Embryonic facial prominence (tissue), 1 donor: ENCODE measurements at regions not wholly inside any gene's neighbourhood (a gene's known extent, or its start where the extent isn't known, plus 50 kb on each side); places are given as distances from the start of the nearest gene placed in this dataset.
"Not testable (repeated sequence)": the region's sequence is repeated elsewhere in the genome, so short reads cannot be mapped to it uniquely, and the experiment has no call there.

Experiments used
- DNase-seq: peaks from one replicate; pipeline ENCODE4 v3.0.0-alpha.2; 2016; ENCODE audit errors: extremely low spot score

DNA sequence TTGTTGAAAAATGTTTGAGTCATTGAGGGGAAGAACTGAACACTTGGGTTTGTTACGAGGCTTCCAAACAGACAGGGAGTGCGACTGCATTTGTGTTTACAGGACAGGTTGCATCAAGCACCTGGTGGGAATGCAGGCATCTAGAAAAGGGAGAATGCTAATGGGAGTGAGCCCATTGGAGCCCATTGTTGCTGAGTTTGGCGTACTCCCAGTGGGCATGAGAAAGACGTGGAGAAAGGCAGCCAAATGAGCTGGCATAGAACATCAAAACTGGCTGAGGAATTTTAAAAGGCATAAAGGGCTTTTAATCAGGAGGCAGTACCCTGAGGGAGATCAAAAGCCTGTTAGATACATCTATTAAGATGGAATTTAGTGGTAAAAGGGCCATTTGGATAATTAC, 171.6 kb upstream of the NPSR1 start:
- no peak for DNase-seq

- no peak for DNase-seq
These were observed 170.5 kb upstream of the NPSR1 start for GRCh38 chr7:34487391-34488115.

GRCh38 chr7:34488766-34489165, 169.3 kb upstream of the NPSR1 start:
- no peak for DNase-seq

DNA sequence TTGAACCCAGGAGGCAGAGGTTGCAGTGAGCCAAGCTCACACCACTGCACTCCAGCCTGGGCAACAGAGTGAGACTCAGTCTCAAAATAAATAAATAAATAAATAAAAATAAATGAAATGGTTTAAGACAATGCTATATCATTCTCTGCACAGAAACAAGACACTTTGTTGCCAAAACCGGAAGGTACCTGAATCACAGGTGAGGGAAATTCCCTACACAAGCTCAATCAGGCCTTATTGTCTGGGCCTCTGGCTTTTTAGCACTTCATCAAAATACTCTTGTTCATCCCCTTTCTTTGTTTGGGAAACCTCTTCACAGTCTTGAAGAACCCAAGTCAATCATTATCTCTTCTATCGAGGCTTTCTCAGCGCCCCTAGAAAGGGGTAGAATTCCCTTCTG, 166.1 kb upstream of the NPSR1 start:
- DNase-seq: no peak

DNA sequence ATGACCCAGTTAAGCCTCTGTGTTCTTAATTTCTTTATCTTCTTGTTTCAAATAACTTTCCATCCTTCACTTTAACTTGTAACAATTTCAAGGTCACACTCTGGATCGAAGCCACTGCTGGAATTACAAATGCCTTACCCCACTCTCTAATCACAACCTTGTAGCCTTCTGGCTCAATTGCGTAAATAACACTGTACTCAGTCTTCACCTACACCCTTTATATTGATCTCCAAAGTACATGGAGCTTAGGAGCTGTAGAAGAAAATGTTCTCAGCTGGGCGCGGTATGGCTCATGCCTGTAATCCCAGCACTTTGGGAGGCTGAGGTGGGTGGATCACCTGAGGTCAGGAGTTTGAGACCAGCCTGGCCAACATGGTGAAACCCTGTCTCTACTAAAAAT, 164.3 kb upstream of the NPSR1 start:
- no peak for DNase-seq

- no peak for DNase-seq
These were observed 160.8 kb upstream of the NPSR1 start for GRCh38 chr7:34497153-34497777.

- no peak for DNase-seq
These were observed 156.9 kb upstream of the NPSR1 start for GRCh38 chr7:34501156-34501555.

DNA sequence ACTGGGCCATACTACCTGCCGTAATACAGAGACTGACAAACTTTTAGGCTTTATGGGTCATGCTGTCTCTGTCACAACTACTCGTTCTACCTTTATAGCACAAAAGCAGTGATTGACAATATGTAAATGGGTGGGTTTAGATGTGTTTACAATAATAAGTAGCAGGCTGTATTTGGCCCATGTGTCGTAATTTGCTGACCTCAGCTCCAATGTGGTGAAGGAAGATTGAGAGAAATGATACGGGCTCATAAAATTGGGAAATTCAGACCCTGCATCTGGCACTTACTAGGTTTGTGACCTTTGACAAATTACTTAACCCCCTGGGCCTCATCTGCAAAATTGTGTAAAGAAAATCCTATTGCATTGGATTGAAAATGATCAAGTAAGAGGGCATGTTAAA, 150.8 kb upstream of the NPSR1 start:
- no peak for DNase-seq

- no peak for DNase-seq
These were observed 134.6 kb upstream of the NPSR1 start for GRCh38 chr7:34523226-34523918.

DNA sequence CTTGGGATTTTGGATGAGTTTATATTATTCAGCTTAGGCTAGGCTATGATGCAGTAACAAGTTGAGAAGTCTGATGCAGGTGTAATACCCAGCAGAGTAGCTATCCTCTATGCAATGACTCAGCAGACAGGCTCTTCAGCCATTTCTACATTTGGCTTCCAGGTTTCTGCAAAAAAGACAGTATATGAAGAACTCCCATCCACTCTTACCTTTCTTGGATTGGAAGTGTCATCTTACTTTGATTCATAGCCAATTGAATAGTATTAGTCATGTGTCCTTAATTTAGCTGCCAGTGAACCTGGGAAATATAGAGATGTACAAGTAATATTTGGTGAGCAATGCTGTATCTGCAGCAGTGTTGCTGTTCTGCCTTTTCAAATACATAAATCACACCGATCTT, 127.8 kb upstream of the NPSR1 start:
- no peak for DNase-seq

GRCh38 chr7:34539003-34539402, 119.0 kb upstream of the NPSR1 start:
- DNase-seq: no peak

- no peak for DNase-seq
These were observed 113.4 kb upstream of the NPSR1 start for GRCh38 chr7:34544621-34545020.

DNA sequence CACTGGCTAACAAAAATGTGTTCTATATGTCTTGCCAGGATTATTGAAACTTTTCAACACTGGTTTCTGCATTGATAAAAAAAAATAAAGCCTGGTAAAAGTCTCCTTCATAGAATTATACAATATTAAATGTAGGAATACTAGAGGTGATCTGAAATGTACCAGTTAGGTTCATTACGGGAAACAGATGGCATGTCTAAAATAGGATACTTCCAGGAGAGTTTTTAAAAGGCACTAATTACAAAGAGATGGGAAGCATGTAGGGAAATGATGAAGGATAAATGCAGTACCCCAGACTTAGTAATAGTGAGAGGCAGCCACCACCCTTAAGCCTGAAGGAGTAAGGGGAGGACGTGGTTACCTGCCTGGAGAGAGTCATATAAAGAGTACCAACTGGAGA, 107.0 kb upstream of the NPSR1 start:
- DNase-seq: no peak

DNA sequence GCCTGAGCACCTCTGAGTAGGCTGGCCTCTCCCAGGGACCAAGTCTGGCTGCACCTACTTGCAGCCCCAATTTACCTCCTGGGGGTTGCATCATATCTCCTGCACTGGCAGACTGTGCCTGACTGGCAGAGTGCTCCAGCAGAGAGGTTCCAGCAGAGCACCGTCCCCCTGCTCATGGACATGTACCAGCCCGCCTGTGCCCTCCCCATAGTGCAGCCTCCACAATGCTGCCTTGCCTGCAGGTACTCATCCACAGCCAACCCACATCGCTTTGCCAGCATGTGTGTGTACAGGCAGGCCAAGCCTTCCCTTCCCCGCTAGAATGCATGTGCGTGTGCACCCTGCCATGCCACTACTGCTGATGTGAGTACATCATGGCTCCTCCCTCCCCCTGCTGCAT, 105.5 kb upstream of the NPSR1 start:
- DNase-seq: no peak

DNA sequence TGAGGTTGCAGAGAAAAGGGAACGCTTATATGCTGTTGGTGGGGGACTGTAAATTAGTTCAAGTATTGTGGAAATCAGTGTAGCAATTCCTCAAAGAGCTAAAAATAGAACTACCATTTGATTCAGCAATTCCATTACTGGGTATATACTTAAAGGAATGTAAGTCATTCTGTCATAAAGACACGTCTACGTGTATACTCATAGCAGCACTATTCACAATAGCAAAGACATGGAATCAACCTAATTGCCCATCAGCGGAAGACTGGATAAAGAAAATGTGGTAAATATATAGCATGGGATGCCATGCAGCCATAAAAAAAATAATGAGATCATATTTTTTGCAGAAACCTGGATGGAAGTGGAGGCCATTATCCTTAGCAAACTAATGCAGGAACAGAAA, 100.0 kb upstream of the NPSR1 start:
- no peak for DNase-seq

GRCh38 chr7:34564091-34564490, 93.9 kb upstream of the NPSR1 start:
- DNase-seq: no peak

- no peak for DNase-seq
These were observed 90.1 kb upstream of the NPSR1 start for GRCh38 chr7:34567906-34568305.

GRCh38 chr7:34569975-34570699, 87.9 kb upstream of the NPSR1 start:
- DNase-seq: no peak

DNA sequence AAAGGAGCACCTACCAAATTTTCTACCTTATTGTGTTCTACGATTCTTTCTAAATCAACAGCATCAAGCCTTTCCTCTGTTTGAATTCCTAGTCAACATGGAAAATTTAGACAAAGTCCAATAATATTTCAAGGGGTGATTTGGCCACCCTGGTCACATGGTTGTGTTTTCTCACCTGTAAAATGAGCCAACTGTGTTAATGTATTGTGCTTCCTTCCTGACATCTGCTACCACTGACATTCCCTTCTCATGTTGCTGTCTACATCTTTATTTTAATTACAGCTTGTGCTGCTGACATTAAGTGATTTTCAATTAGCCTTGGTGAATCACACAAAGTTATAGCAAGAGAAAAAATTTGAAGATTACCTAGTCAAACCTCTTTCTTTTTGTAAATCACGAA, 83.0 kb upstream of the NPSR1 start:
- DNase-seq: no peak

GRCh38 chr7:34577934-34578333, 80.1 kb upstream of the NPSR1 start:
- not testable (repeated sequence) for DNase-seq

DNA sequence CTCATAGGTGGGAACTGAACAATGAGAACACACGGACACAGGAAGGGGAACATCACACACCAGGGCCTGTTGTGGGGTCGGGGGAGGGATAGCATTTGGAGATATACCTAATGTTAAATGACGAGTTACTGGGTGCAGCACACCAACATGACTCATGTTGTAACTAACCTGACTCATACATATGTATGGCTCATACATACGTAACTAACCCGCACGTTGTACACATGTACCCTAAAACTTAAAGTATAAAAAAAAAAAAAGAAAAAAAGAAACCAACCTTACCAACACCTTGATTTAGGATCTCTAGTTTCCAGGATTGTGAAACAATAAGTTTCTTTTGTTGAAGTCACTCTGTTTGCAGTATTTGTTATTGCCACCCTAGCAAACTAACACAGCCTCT, 76.3 kb upstream of the NPSR1 start:
- not testable (repeated sequence) for DNase-seq

GRCh38 chr7:34584526-34584925, 73.5 kb upstream of the NPSR1 start:
- no peak for DNase-seq

- DNase-seq: no peak
These were observed 61.1 kb upstream of the NPSR1 start for GRCh38 chr7:34596887-34597286.
